PC-9 (cell line): ENCODE measurements at regions not wholly inside any gene's neighbourhood (a gene's known extent, or its start where the extent isn't known, plus 50 kb on each side); places are given as distances from the start of the nearest gene placed in this dataset.

ENCODE experiments used
- BruUV-seq: library from RNA; stranded (reverse); fragments of 400-500 nt; replicated peaks from 2 replicates; lab custom pipeline; 2021; lab: Mats Ljungman, UMichigan
- CTCF ChIA-PET: fragments of 300-600 bp; sonication (Branson Sonifier 250); formaldehyde crosslinking; loops from one replicate; lab custom pipeline; 2022; ENCODE audit warnings: antibody characterized with exemption; lab: Charles Lee
- POLR2A ChIA-PET: fragments of 300-600 bp; sonication (Branson Sonifier 250); formaldehyde crosslinking; loops from one replicate; lab custom pipeline; 2022; ENCODE audit warnings: antibody characterized with exemption; ENCODE audit not compliant: unreplicated experiment; lab: Charles Lee
- DNase-seq, 2 experiments: peaks; one replicate each; pipeline versions ENCODE4 v3.0.0 to v3.0.0-alpha.2; 2015 to 2022; ENCODE audit warnings: mixed read lengths in 1 of 2
- H2AFZ ChIP-seq: fragments of 200-600 bp; sonication (generic); 2 replicates; pipeline ENCODE4 v1.8.1; 2017; ENCODE audit warnings: antibody characterized with exemption
- H3F3A ChIP-seq: fragments of 200-600 bp; sonication (generic); 2 replicates; pipeline ENCODE4 v1.8.1; 2017; ENCODE audit warnings: antibody characterized with exemption, mild to moderate bottlenecking, low read depth; ENCODE audit not compliant: insufficient read depth
- H3K27ac ChIP-seq: fragments of 200-600 bp; sonication (generic); 2 replicates; pipeline ENCODE4 v1.6.1; 2016; ENCODE audit warnings: mixed run types
- H3K27me3 ChIP-seq: fragments of 200-600 bp; sonication (generic); 2 replicates; pipeline ENCODE4 v1.6.1; 2016; ENCODE audit warnings: low read depth, mixed run types; ENCODE audit not compliant: insufficient read depth
- H3K36me3 ChIP-seq: fragments of 200-600 bp; sonication (generic); 2 replicates; pipeline ENCODE4 v1.6.1; 2016; ENCODE audit warnings: low read depth, mixed run types
- H3K4me1 ChIP-seq: fragments of 200-600 bp; sonication (generic); replicated peaks from 2 replicates; pipeline ENCODE4 v1.6.1; 2016; ENCODE audit warnings: mixed run types; ENCODE audit not compliant: insufficient read depth
- H3K4me2 ChIP-seq: fragments of 200-600 bp; sonication (generic); 2 replicates; pipeline ENCODE4 v1.6.1; 2017; ENCODE audit warnings: mixed run types
- H3K4me3 ChIP-seq: fragments of 200-600 bp; sonication (generic); 2 replicates; pipeline ENCODE4 v1.6.1; 2016; ENCODE audit warnings: mixed run types
- H3K79me2 ChIP-seq: fragments of 200-600 bp; sonication (generic); 2 replicates; pipeline ENCODE4 v1.6.1; 2017; ENCODE audit warnings: low read depth, mixed run types
- H3K9me2 ChIP-seq: fragments of 200-600 bp; sonication (generic); 2 replicates; pipeline ENCODE4 v1.8.1; 2017; ENCODE audit warnings: mild to moderate bottlenecking; ENCODE audit not compliant: insufficient read depth
- H3K9me3 ChIP-seq: fragments of 200-600 bp; sonication (generic); 2 replicates; pipeline ENCODE4 v1.8.1; 2016; ENCODE audit warnings: low read depth; ENCODE audit not compliant: insufficient read depth
- H4K20me1 ChIP-seq: fragments of 200-600 bp; sonication (generic); 2 replicates; pipeline ENCODE4 v1.8.1; 2017; ENCODE audit not compliant: insufficient read depth
- EZH2 ChIP-seq: fragments of 200-600 bp; sonication (generic); IDR thresholded peaks from 2 replicates; pipeline ENCODE4 v1.8.0; 2017; ENCODE audit warnings: antibody characterized with exemption, low read depth
- intact Hi-C: fragments of 100-400 bp; cut with micrococcal nuclease; formaldehyde crosslinking; loops from one replicate; pipeline ENCODE4 v1.10.0; 2022; ENCODE audit not compliant: unreplicated experiment
- TF ChIP-seq, protein P1 (sequence below): fragments of 200-600 bp; sonication (generic); conservative IDR thresholded peaks from 2 replicates; pipeline ENCODE4 v1.6.1; 2017; ENCODE audit warnings: mixed run types, antibody characterized with exemption, mild to moderate bottlenecking, moderate library complexity

DNA sequence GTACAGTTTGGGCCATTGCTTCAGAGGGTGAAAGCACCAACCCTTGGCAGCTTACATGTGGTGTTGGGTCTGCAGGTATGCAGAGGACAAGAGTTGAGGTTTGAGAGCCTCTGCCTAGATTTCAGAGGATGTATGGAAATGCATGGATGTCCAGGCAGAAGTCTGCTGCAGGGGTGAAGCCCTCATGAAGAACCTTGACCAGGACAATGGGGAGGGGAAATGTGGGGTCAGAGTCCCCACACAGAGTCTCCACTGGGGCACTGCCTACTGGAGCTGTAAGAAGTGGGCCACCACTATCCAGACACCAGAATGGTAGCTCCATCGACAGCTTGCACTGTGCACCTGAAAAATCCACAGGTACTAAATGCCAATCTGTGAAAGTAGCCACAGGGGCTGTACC lies 113.6 kb upstream of the SPATA31C2 start:
- intact Hi-C loops: no loop called here
- CTCF ChIA-PET: no interaction called here

GRCh38 chr9:88243736-88244135 lies 105.5 kb upstream of the SPATA31C2 start:
- no peak overlapping the region for H2AFZ ChIP-seq
- H3K36me3 ChIP-seq: no peaks in the 10 kb centered on the region
- CTCF ChIA-PET: interaction anchor here (0.7 kb wide), 2 partner anchors 13 to 167 kb away, joined by 3 to 5 read pairs; no protein-coding TSS in a partner anchor
- no peaks in the 10 kb centered on the region for H3K9me2 ChIP-seq
- POLR2A ChIA-PET: interaction anchor here (0.6 kb wide), 1 partner anchor 56 kb away, joined by 4 read pairs; no protein-coding TSS in a partner anchor
- no peak for DNase-seq
- H3K27ac ChIP-seq: no peak overlapping the region
- no peaks in the 10 kb centered on the region for H3K4me1 ChIP-seq
- TF ChIP-seq, protein P1, sequence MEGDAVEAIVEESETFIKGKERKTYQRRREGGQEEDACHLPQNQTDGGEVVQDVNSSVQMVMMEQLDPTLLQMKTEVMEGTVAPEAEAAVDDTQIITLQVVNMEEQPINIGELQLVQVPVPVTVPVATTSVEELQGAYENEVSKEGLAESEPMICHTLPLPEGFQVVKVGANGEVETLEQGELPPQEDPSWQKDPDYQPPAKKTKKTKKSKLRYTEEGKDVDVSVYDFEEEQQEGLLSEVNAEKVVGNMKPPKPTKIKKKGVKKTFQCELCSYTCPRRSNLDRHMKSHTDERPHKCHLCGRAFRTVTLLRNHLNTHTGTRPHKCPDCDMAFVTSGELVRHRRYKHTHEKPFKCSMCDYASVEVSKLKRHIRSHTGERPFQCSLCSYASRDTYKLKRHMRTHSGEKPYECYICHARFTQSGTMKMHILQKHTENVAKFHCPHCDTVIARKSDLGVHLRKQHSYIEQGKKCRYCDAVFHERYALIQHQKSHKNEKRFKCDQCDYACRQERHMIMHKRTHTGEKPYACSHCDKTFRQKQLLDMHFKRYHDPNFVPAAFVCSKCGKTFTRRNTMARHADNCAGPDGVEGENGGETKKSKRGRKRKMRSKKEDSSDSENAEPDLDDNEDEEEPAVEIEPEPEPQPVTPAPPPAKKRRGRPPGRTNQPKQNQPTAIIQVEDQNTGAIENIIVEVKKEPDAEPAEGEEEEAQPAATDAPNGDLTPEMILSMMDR: no peak
- no peak for TF ChIP-seq EZH2
- no peaks in the 10 kb centered on the region for H3K27me3 ChIP-seq
- no peaks in the 10 kb centered on the region for H4K20me1 ChIP-seq
- BruUV-seq: no TSS peak
- H3F3A ChIP-seq: no peaks in the 10 kb centered on the region
- H3K4me3 ChIP-seq: no peak overlapping the region
- intact Hi-C loops: no loop called here
- H3K9me3 ChIP-seq: no peaks in the 10 kb centered on the region
- no peak overlapping the region for H3K4me2 ChIP-seq
- H3K79me2 ChIP-seq: no peaks in the 10 kb centered on the region

More for the DNA sequence above, 113.6 kb upstream of the SPATA31C2 start:
- H3K79me2 ChIP-seq: no peaks in the 10 kb centered on the region
- no peak overlapping the region for H2AFZ ChIP-seq
- H4K20me1 ChIP-seq: no peaks in the 10 kb centered on the region
- no peak overlapping the region for H3K4me3 ChIP-seq
- no peaks in the 10 kb centered on the region for H3K36me3 ChIP-seq
- peaks cover 20% of the 10 kb centered on the region; the same call in 1 of the 2 replicates for H3K9me3 ChIP-seq
- TF ChIP-seq, protein P1: no peak
- TF ChIP-seq EZH2: no peak
- POLR2A ChIA-PET: no interaction called here
- peaks cover 10% of the 10 kb centered on the region; the same call in 1 of the 2 replicates for H3F3A ChIP-seq
- H3K4me2 ChIP-seq: no peak overlapping the region
- H3K27ac ChIP-seq: no peak overlapping the region
- peaks cover 16% of the 10 kb centered on the region for H3K4me1 ChIP-seq
- no TSS peak for BruUV-seq
- DNase-seq: no peak
- no peaks in the 10 kb centered on the region for H3K9me2 ChIP-seq
- H3K27me3 ChIP-seq: no peaks in the 10 kb centered on the region

GRCh38 chr9:88242879-88243278 lies 104.6 kb upstream of the SPATA31C2 start:
- POLR2A ChIA-PET: no interaction called here

More at GRCh38 chr9:88242879-88243278, 104.6 kb upstream of the SPATA31C2 start:
- H3K9me3 ChIP-seq: no peaks in the 10 kb centered on the region
- CTCF ChIA-PET: interaction anchor here (0.7 kb wide), 3 partner anchors 14 to 202 kb away, joined by 3 to 5 read pairs (median 4); no protein-coding TSS in a partner anchor
- intact Hi-C loops: no loop called here
- TF ChIP-seq EZH2: no peak
- TF ChIP-seq, protein P1: no peak
- no peaks in the 10 kb centered on the region for H3K36me3 ChIP-seq
- H3K4me1 ChIP-seq: no peaks in the 10 kb centered on the region
- no TSS peak for BruUV-seq
- no peaks in the 10 kb centered on the region for H3K9me2 ChIP-seq
- no peaks in the 10 kb centered on the region for H3K79me2 ChIP-seq
- H3K27me3 ChIP-seq: no peaks in the 10 kb centered on the region
- no peak for DNase-seq
- H4K20me1 ChIP-seq: no peaks in the 10 kb centered on the region
- no peak overlapping the region for H3K4me2 ChIP-seq
- no peak overlapping the region for H3K4me3 ChIP-seq
- no peak overlapping the region for H2AFZ ChIP-seq
- no peak overlapping the region for H3K27ac ChIP-seq
- no peaks in the 10 kb centered on the region for H3F3A ChIP-seq
